Fibroblast of pulmonary artery (primary cell): ENCODE measurements at regions not wholly inside any gene's neighbourhood (a gene's known extent, or its start where the extent isn't known, plus 50 kb on each side); places are given as distances from the start of the nearest gene placed in this dataset.
"Not testable (repeated sequence)": the region's sequence is repeated elsewhere in the genome, so short reads cannot be mapped to it uniquely, and the experiment has no call there.

Experiments used
- DNase-seq: peaks from one replicate; pipeline ENCODE4 v3.0.0-alpha.2; 2010; ENCODE audit warnings: low read depth
- H3K4me3 ChIP-seq: replicated peaks from 2 replicates; pipeline ENCODE4 v1.5.1; 2011; ENCODE audit warnings: low read depth, mild to moderate bottlenecking, control low read depth, low read length, moderate library complexity
- CTCF ChIP-seq: IDR thresholded peaks from 2 replicates; pipeline ENCODE4 v1.5.1; 2011; ENCODE audit warnings: mild to moderate bottlenecking, control low read depth, low read length, inconsistent platforms; ENCODE audit errors: missing control alignments

DNA sequence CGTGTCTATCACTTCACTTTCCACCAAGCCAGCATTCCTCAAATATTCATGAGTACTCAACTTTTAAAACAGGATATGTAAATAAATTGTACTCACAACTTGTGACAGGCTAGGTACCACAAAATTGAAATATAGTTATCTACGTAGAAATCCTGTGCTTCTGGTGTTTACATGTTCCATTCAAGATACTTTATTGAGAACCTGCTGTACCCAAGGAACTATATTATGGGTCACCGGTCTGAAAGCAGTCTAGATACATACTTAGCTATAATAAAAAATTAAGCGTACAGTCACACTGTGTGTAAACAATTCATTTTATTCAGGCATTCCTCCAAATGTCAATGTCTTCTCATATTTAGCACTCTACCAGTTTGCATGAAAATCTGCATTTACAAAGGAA, 482.2 kb upstream of the SOX9 start:
- no peak for DNase-seq
- TF ChIP-seq CTCF = no peak
- H3K4me3 ChIP-seq = no peak overlapping the region

GRCh38 chr17:71639865-71640264, 481.0 kb upstream of the SOX9 start:
- no peak overlapping the region for H3K4me3 ChIP-seq

GRCh38 chr17:71646890-71647289, 473.9 kb upstream of the SOX9 start:
- H3K4me3 ChIP-seq = not testable (repeated sequence)
- DNase-seq = peak; percentile 29

More at GRCh38 chr17:71639865-71640264, 481.0 kb upstream of the SOX9 start:
- DNase-seq = no peak
- TF ChIP-seq CTCF = no peak

GRCh38 chr17:71648342-71648741, 472.5 kb upstream of the SOX9 start:
- not testable (repeated sequence) for H3K4me3 ChIP-seq, DNase-seq

GRCh38 chr17:71649941-71650350, 470.9 kb upstream of the SOX9 start:
- no peak for TF ChIP-seq CTCF
- H3K4me3 ChIP-seq = no peak overlapping the region
- DNase-seq = peak; percentile 8

- TF ChIP-seq CTCF = no peak
- H3K4me3 ChIP-seq = no peak overlapping the region
- no peak for DNase-seq
These were observed 465.3 kb upstream of the SOX9 start for GRCh38 chr17:71655542-71655941.

- DNase-seq = no peak
- no peak for TF ChIP-seq CTCF
- no peak overlapping the region for H3K4me3 ChIP-seq
These were observed 463.6 kb upstream of the SOX9 start for GRCh38 chr17:71656964-71657858.

- no peak for TF ChIP-seq CTCF
- DNase-seq = no peak
- no peak overlapping the region for H3K4me3 ChIP-seq
These were observed 461.8 kb upstream of the SOX9 start for GRCh38 chr17:71658996-71659395.
